ENCODE measurements at regions not wholly inside any gene's neighbourhood (a gene's known extent, or its start where the extent isn't known, plus 50 kb on each side); places are given as distances from the start of the nearest gene placed in this dataset.
A peak's percentile ranks its signal among the peaks of the same experiment; 100 is the strongest.

GRCh38 chr16:73172973-73173709, 125.2 kb upstream of the ZFHX3 start:
- Histone ChIP-seq H2AFZ (no peak overlapping the region), H3F3A (replicated peaks; ENCODE audit: low read depth) (peaks cover 3% of the 10 kb centered on the region; the same call in 1 of the 2 replicates), H3K9me2 (ENCODE audit: insufficient read depth) (no peaks in the 10 kb centered on the region), H3K27ac (ENCODE audit: low read depth) (no peak overlapping the region), H3K79me2 (replicated peaks; ENCODE audit: insufficient read depth) (no peaks in the 10 kb centered on the region), H4K20me1 (replicated peaks; ENCODE audit: insufficient read depth) (no peaks in the 10 kb centered on the region), H3K4me1 (ENCODE audit: insufficient read depth) (peaks cover 24% of the 10 kb centered on the region), H3K36me3 (ENCODE audit: insufficient read depth) (no peaks in the 10 kb centered on the region), H3K4me2 (peak overlapping the region; percentile 0; the same call in 1 of the 2 replicates), H3K27me3 (ENCODE audit: insufficient read depth) (no peaks in the 10 kb centered on the region), H3K4me3 (no peak overlapping the region)
- ATAC-seq (no peak; the same call in 2 of the 3 replicates), DNase-seq (ENCODE audit: low spot score) (no peak)
- Mint-ChIP-seq H3K9me3 (no peaks in the 10 kb centered on the region), H3K27me3 (ENCODE audit: insufficient read depth, low read depth, poor library complexity) (peaks cover 21% of the 10 kb centered on the region), H3K4me3 (no peak overlapping the region), H3K4me1 (peaks cover 52% of the 10 kb centered on the region), H3K36me3 (ENCODE audit: low read depth) (no peaks in the 10 kb centered on the region), H3K27ac (no peak overlapping the region)
- TF ChIP-seq EZH2phosphoT487 (IDR thresholded peaks at IDR 0.05; ENCODE audit: unreplicated experiment), result no peak
- TF ChIP-seq POLR2AphosphoS5 (IDR thresholded peaks at IDR 0.05; ENCODE audit: low read depth), result no peak
- TF ChIP-seq ZNF331 (CRISPR knock-in tag; IDR thresholded peaks at IDR 0.05; ENCODE audit: low read depth), result no peak
- no peak for TF ChIP-seq REST (IDR thresholded peaks at IDR 0.05; ENCODE audit: unreplicated experiment)
- TF ChIP-seq EZH2 (IDR thresholded peaks at IDR 0.05; ENCODE audit: low read depth, unreplicated experiment), result no peak
- no peak; a peak in 1 of 4 replicates for TF ChIP-seq CTCF (conservative IDR thresholded peaks at IDR 0.05; ENCODE audit: low read depth in 2 of 2)
- no peak for TF ChIP-seq STAT1 (IDR thresholded peaks at IDR 0.05; ENCODE audit: unreplicated experiment)
- no peak for TF ChIP-seq ETS1 (IDR thresholded peaks at IDR 0.05)
- no peak for TF ChIP-seq CREB1 (CRISPR knock-in tag; IDR thresholded peaks at IDR 0.05; ENCODE audit: low read depth)
- TF ChIP-seq ZNF114 (CRISPR knock-in tag; IDR thresholded peaks at IDR 0.05), result no peak
- TF ChIP-seq ZNF462 (CRISPR knock-in tag; IDR thresholded peaks at IDR 0.05), result no peak
- no peak for TF ChIP-seq NANOG (IDR thresholded peaks at IDR 0.05; ENCODE audit: borderline replicate concordance)
- no peak for TF ChIP-seq JUNB (IDR thresholded peaks at IDR 0.05; ENCODE audit: unreplicated experiment)
